ENCODE measurements at regions not wholly inside any gene's neighbourhood (a gene's known extent, or its start where the extent isn't known, plus 50 kb on each side); places are given as distances from the start of the nearest gene placed in this dataset.

DNA sequence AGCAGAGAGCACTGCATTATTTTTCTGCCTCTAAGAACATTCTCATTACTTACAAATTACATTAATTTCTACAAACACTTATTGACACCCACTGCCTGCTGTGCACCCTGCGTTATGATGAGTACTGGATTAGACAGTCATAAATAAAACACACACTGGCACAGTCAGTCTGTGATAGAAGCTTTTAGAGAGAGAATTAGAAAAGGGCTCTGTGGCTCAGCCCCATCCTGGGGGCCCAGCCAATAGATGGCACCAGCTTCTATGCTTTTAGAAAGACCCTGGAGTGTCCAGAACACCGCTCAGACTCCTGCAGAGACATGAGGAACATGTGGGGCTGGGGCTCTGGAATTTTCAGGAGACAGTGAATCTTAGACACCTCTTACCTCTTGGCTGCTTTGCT is 61.0 kb upstream of the RAPGEF1 start:
- TF ChIP-seq, protein P1, sequence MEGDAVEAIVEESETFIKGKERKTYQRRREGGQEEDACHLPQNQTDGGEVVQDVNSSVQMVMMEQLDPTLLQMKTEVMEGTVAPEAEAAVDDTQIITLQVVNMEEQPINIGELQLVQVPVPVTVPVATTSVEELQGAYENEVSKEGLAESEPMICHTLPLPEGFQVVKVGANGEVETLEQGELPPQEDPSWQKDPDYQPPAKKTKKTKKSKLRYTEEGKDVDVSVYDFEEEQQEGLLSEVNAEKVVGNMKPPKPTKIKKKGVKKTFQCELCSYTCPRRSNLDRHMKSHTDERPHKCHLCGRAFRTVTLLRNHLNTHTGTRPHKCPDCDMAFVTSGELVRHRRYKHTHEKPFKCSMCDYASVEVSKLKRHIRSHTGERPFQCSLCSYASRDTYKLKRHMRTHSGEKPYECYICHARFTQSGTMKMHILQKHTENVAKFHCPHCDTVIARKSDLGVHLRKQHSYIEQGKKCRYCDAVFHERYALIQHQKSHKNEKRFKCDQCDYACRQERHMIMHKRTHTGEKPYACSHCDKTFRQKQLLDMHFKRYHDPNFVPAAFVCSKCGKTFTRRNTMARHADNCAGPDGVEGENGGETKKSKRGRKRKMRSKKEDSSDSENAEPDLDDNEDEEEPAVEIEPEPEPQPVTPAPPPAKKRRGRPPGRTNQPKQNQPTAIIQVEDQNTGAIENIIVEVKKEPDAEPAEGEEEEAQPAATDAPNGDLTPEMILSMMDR (IDR thresholded peaks at IDR 0.05; ENCODE audit: extremely low read depth, missing control alignments): no peak
- DNase-seq (ENCODE audit: low spot score): no peak

DNA sequence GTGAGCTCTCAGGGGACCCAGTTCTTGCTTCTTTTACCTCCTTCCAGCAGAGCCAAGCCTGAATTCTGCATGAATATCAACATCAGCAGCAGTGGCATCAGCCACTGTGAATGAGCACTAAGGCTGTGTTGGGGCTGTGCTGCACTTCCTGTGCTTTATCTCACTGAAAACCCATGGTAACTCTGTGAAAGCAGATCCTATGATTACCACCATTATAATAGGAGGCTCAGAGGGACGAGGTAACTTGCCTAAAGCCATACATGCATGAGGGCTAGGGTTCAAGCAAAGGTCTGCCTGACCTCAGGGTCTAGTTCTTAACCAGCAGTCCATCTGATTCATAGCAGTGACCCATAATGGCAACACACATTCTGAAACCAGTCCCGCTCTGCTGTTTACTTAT is 60.5 kb upstream of the RAPGEF1 start:
- TF ChIP-seq, protein P1 (IDR thresholded peaks at IDR 0.05; ENCODE audit: extremely low read depth, missing control alignments): no peak

DNA sequence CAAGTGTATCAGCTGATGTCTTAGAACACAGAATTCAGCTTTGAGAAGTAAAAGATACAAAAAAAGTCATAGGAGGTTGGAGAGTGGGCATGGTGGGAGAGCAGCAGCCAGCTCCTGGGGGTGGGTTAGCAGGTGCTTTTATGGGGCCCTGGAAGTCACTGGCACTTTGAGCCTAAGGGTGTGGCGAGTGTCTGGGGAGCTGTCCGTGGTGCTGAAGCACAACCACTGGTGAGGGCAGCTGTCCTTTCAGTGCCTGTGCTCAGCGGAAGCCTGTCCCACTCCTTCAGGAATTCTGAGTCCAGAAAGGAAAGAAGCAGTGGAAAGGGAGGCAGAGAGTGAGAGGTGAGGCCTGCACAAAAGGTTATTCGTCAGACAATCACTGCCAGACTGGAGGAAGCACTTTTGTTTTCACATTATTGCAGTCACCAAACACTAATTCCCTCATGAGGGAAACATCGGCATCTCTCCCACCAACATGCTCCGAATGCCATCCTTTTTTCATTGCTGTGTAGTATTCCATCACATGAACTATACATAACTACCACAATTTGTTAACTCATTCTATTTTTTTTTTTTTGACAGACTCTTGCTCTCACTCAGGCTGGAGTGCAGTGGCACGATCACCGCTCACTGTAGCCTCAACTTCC is 59.4 kb upstream of the RAPGEF1 start:
- TF ChIP-seq, protein P1 (IDR thresholded peaks at IDR 0.05; ENCODE audit: extremely low read depth, missing control alignments): no peak
- DNase-seq (ENCODE audit: low spot score): peak; percentile 70

More for the DNA sequence above, 60.5 kb upstream of the RAPGEF1 start:
- DNase-seq (ENCODE audit: low spot score): no peak

DNA sequence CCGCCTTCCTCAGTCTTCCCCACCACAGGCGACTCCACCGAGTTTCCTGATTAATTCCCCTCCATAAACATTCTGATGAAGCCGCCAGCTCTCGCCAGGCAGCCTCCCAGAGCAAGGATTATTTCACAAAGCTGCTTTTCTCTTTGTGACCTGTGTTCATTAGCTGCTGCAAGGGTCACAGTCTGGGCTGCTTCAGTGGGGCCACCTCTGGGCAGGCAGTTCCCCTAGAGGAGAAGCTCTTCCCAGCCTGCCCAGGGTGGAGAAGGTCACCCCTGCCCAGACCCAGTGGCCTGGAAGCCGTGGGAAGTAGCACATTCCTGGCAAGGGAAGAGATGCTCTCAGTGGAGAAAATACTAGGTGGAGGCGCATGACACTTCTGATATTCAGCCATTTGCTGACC is 58.4 kb upstream of the RAPGEF1 start:
- DNase-seq (ENCODE audit: low spot score): no peak

DNA sequence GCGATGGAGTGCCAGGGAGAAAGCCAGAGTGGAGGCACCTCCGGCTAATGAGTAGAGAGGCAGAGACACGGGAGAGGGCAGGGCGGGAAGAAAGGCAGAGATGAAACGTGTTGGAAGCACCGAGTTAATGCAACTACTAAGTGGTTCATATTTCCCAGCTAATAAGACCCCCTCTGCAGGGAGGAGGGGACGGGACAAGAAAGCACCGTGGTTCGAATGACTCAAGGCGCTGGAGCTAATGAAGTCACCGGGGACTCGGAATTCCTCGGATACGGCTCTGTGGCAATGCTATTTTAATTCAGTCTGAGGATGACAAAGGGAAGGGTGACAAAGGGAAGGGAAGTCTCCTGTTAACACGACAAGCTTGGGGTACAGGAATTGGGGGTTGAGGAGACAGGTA is 54.5 kb upstream of the RAPGEF1 start:
- DNase-seq (ENCODE audit: low spot score): no peak

More for the DNA sequence above, 58.4 kb upstream of the RAPGEF1 start:
- TF ChIP-seq, protein P1 (IDR thresholded peaks at IDR 0.05; ENCODE audit: extremely low read depth, missing control alignments): no peak

DNA sequence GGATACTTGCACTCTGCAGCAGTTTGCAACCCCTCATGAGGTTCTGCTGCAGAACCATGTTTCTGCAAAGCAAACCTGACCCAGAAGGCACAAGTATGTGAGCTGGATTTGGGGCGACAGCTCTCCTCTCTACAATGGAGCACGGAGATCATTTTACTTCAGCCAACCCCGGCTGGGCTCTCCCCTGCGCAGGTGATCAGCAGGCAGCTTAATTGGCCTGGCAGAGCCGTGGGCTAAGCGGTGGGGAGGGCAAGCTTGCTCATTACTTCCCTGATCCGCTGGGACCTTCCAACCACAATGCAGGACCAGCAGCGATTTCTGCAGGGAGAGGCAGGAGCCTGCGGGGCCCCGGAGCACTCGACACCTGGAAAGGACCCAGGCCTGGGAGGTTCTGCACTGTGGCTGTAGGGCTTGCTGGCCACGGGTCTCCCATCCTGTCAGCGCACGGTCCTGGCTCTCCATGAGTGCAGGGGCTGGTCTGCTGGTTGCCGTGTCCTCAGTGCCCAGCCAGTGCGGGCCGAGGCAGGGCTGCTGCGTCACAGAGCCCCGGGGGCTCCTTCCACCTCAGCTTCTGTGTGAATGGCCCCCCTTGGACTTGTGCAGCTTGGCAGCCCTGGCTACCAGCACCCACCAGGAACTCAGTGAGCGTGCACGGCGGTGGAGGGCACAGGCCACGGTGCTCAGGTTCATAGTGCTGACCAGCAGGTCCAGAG is 51.8 kb upstream of the RAPGEF1 start:
- DNase-seq (ENCODE audit: low spot score): no peak
- TF ChIP-seq, protein P1 (IDR thresholded peaks at IDR 0.05; ENCODE audit: extremely low read depth, missing control alignments): no peak

More for the DNA sequence above, 54.5 kb upstream of the RAPGEF1 start:
- TF ChIP-seq, protein P1 (IDR thresholded peaks at IDR 0.05; ENCODE audit: extremely low read depth, missing control alignments): no peak
